Right atrium auricular region (tissue), 2 donors: ENCODE measurements at regions not wholly inside any gene's neighbourhood (a gene's known extent, or its start where the extent isn't known, plus 50 kb on each side); places are given as distances from the start of the nearest gene placed in this dataset.
"Not testable (repeated sequence)": the region's sequence is repeated elsewhere in the genome, so short reads cannot be mapped to it uniquely, and the experiment has no call there.

Experiments
- DNase-seq: peaks from one replicate; pipeline ENCODE4 v3.0.0-alpha.2; 2019; ENCODE audit warnings: low spot score
- H3K27ac ChIP-seq, 2 donors: fragments of 200-600 bp; sonication (generic); 1 replicate in 1 of 2; 2 replicates in 1 of 2; pipeline ENCODE4 v1.5.1; 2016 to 2019
- H3K27me3 ChIP-seq, 2 donors: fragments of 200-600 bp; sonication (generic); one replicate each; pipeline versions ENCODE4 v1.5.1 to v1.6.0; 2017 to 2019
- H3K36me3 ChIP-seq: fragments of 200-600 bp; sonication (generic); one replicate; pipeline ENCODE4 v1.5.1; 2016
- H3K4me1 ChIP-seq, 2 donors: fragments of 200-600 bp; sonication (generic); one replicate each; pipeline versions ENCODE4 v1.5.1 to v1.6.0; 2017 to 2019
- H3K4me3 ChIP-seq, 2 donors: fragments of 200-600 bp; sonication (generic); 1 replicate in 1 of 2; 2 replicates in 1 of 2; pipeline ENCODE4 v1.5.1; 2017 to 2019; ENCODE audit warnings: mild to moderate bottlenecking in 1 of 2, moderate library complexity in 1 of 2
- H3K9me3 ChIP-seq, 2 donors: fragments of 200-600 bp; sonication (generic); one replicate each; pipeline ENCODE4 v1.5.1; 2019
- TF ChIP-seq, protein P1 (sequence below), 2 donors: fragments of 200-600 bp; sonication (generic); IDR thresholded peaks; one replicate each; pipeline ENCODE4 v1.5.1; 2019; ENCODE audit warnings: antibody characterized with exemption in 2 of 2

DNA sequence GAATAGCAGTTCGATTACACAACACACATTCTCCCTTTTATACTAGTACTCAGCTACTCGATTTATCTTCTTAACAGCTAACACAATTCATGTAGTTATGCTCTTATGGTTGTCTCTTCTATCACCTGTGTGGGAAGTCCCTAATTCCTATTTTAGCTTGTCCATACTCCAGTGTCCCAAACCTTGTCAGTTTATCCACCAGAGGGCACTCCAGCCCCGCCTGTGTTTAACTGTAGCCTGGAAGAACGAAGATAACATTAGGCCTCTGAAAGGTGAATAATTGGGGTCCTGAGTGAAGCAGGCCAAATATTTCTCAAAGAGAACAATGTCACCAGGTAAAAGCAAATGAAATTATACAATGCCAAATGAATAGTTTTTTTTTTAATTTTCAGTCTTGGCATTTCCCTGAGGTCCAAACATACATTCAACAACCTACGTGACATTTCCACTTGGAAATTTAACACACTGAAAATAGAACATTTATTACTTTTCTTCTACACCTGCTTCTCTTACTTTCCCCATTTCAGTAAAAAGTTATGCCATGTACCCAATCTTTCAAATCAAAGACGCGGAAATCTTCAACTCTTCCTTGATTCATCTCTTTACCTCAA, 560.7 kb downstream of the HTR1A start:
- Histone ChIP-seq H3K27ac (no peak overlapping the region), H3K27me3 (no peaks in the 10 kb centered on the region), H3K4me1 (no peaks in the 10 kb centered on the region), H3K9me3 (peaks cover 0 to 3% of the 10 kb centered on the region in 2 donors), H3K4me3 (no peak overlapping the region), H3K36me3 (no peaks in the 10 kb centered on the region)
- TF ChIP-seq, protein P1, sequence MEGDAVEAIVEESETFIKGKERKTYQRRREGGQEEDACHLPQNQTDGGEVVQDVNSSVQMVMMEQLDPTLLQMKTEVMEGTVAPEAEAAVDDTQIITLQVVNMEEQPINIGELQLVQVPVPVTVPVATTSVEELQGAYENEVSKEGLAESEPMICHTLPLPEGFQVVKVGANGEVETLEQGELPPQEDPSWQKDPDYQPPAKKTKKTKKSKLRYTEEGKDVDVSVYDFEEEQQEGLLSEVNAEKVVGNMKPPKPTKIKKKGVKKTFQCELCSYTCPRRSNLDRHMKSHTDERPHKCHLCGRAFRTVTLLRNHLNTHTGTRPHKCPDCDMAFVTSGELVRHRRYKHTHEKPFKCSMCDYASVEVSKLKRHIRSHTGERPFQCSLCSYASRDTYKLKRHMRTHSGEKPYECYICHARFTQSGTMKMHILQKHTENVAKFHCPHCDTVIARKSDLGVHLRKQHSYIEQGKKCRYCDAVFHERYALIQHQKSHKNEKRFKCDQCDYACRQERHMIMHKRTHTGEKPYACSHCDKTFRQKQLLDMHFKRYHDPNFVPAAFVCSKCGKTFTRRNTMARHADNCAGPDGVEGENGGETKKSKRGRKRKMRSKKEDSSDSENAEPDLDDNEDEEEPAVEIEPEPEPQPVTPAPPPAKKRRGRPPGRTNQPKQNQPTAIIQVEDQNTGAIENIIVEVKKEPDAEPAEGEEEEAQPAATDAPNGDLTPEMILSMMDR (IDR thresholded peaks at IDR 0.05), result peak; percentile 71 to 80
- no peak for DNase-seq

DNA sequence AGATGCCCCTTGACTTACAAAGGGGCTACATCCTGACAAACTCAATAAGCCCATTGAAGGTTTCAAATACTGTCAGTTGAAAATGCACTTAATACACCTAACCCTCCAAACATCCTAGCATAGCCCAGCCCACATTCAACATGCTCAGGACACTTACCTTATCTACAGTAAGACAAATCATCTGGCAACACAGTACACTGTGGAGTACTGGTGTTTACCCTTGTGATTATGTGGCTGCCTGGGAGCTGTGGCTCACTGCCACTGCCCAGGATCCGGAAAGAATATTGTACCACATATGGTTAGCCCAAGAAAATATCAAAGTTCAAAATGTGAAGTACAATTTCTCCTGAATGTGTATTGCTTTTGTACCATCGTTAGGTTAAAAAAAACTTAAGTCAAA, 562.2 kb downstream of the HTR1A start:
- no peak for DNase-seq
- H3K4me1 ChIP-seq, result no peaks in the 10 kb centered on the region
- no peak overlapping the region for H3K27ac ChIP-seq
- H3K27me3 ChIP-seq, result no peaks in the 10 kb centered on the region
- TF ChIP-seq, protein P1 (IDR thresholded peaks at IDR 0.05), result no peak
- no peaks in the 10 kb centered on the region for H3K36me3 ChIP-seq
- peaks cover 0 to 3% of the 10 kb centered on the region in 2 donors for H3K9me3 ChIP-seq
- no peak overlapping the region for H3K4me3 ChIP-seq

DNA sequence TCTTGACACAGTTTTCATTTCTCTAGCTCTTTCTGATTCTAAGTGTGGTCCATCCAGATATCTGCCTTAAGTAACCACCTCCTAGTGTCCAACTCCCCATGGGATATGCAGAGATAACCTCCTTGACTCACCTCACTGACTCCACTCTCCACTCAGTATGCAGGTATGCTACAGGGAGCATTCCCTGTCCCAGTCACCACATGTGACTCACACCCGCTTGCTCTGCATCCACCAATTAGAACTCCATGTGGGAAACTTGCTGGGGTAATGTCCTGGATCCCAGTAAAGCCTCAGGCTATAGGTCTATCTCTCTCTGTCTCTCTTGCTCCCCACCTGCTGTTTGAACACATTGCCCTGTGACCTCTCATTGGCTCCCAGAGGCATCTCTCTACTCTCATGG, 563.9 kb downstream of the HTR1A start:
- DNase-seq, result no peak
- H3K36me3 ChIP-seq, result no peaks in the 10 kb centered on the region
- no peak overlapping the region for H3K27ac ChIP-seq
- no peak overlapping the region for H3K4me3 ChIP-seq
- TF ChIP-seq, protein P1 (IDR thresholded peaks at IDR 0.05), result no peak
- H3K9me3 ChIP-seq, result no peaks in the 10 kb centered on the region
- no peaks in the 10 kb centered on the region for H3K4me1 ChIP-seq
- H3K27me3 ChIP-seq, result no peaks in the 10 kb centered on the region

DNA sequence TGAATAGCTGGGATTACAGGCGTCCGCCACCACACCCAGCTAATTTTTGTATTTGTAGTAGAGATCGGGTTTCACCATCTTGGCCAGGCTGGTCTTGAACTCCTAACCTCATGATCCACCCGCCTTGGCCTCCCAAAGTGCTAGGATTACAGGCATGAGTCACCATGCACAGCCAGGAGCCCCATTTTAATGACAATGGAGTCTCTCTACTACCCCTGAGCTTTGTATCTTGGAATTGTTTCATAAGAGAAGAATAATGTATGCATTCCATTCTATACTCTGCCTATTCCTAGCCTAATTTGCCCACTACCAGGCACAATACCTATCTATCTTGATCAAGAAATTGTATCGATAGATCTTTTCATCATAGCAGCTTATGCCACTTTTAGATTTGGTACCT, 574.1 kb downstream of the HTR1A start:
- H3K27ac ChIP-seq, H3K36me3 ChIP-seq, DNase-seq, H3K9me3 ChIP-seq, H3K4me1 ChIP-seq, H3K4me3 ChIP-seq, H3K27me3 ChIP-seq: not testable (repeated sequence)

DNA sequence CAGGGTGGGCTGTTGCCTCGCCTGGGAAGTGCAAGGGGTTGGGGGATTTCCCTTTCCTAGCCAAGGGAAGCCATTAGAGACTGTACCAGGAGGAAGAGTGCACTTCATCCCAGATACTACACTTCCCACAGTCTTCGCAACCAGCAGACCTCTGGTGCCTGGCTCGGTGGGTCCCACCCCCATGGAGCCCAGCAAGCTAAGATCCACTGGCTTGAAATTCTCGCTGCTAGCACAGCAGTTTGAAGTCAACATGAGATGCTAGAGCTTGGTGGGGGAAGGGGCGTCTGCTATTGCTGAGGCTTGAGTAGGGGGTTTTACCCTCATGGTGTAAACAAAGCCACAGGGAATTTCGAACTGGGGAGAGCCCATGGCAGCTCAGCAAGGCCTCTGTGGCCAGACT, 586.4 kb downstream of the HTR1A start:
- Histone ChIP-seq H3K36me3 (no peaks in the 10 kb centered on the region), H3K27ac (no peak overlapping the region), H3K4me1 (no peaks in the 10 kb centered on the region), H3K9me3 (no peaks in the 10 kb centered on the region), H3K27me3 (no peaks in the 10 kb centered on the region), H3K4me3 (no peak overlapping the region)
- DNase-seq, result no peak
- TF ChIP-seq, protein P1 (IDR thresholded peaks at IDR 0.05), result no peak

DNA sequence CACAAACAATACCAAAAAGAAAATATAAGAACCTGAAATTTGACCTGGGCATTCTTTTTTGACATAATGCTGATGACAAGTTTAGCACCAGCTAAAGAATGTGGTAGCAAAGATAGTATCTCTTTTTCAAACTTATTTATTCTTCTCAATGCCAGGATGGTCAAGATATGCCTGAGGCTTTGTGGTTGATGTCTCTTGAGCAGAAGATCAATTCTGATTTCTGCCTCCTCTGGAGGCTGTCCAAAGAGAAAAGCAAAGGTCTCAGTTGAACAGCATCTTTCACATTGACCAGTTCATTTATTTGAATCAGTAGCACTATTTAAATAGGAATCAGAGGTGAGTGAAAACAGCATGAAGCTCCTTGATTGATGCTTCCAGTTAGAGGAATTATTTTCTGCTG, 588.2 kb downstream of the HTR1A start:
- no peaks in the 10 kb centered on the region for H3K4me1 ChIP-seq
- no peak overlapping the region for H3K4me3 ChIP-seq
- no peak overlapping the region for H3K27ac ChIP-seq
- DNase-seq, result no peak
- H3K9me3 ChIP-seq, result no peaks in the 10 kb centered on the region
- H3K27me3 ChIP-seq, result no peaks in the 10 kb centered on the region
- TF ChIP-seq, protein P1 (IDR thresholded peaks at IDR 0.05), result no peak
- H3K36me3 ChIP-seq, result no peaks in the 10 kb centered on the region
